IPS-11a (cell line): ENCODE measurements at regions not wholly inside any gene's neighbourhood (a gene's known extent, or its start where the extent isn't known, plus 50 kb on each side); places are given as distances from the start of the nearest gene placed in this dataset.

Source experiments
- H3K4me3 ChIP-seq: one replicate; pipeline ENCODE4 v1.5.1; 2013; ENCODE audit warnings: low read depth, low read length, control low read depth

- no peak overlapping the region for H3K4me3 ChIP-seq
Observed at GRCh38 chr2:176639671-176640070, 370.4 kb downstream of the MTX2 start.

DNA sequence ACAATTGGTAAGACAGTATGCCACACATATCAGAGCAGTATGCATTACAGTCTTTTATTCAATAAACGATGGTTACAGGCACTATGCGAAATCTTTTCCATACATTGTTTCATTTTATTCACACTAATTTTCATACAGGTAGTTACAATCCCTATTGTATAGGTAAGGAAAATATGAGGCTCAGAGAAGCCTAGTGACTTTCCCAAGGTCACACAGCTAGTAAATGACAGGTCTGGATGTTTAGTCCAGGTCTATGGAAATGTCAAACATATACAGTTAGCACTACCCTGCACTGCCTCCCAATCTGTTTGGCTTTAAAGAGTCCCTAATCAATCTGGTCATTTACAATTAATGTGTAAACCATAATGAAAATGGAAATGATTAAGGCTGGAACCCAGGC lies 372.2 kb downstream of the MTX2 start:
- no peak overlapping the region for H3K4me3 ChIP-seq

GRCh38 chr2:176642074-176642473 lies 372.8 kb downstream of the MTX2 start:
- H3K4me3 ChIP-seq = no peak overlapping the region

- H3K4me3 ChIP-seq = no peak overlapping the region
Observed at GRCh38 chr2:176643646-176644045, 374.4 kb downstream of the MTX2 start.

GRCh38 chr2:176645494-176645893 lies 376.3 kb downstream of the MTX2 start:
- no peak overlapping the region for H3K4me3 ChIP-seq

- no peak overlapping the region for H3K4me3 ChIP-seq
Observed at GRCh38 chr2:176646033-176646615, 376.9 kb downstream of the MTX2 start.

GRCh38 chr2:176647325-176648165 lies 378.3 kb downstream of the MTX2 start:
- no peak overlapping the region for H3K4me3 ChIP-seq

GRCh38 chr2:176648700-176649297 lies 379.6 kb downstream of the MTX2 start:
- H3K4me3 ChIP-seq = no peak overlapping the region

DNA sequence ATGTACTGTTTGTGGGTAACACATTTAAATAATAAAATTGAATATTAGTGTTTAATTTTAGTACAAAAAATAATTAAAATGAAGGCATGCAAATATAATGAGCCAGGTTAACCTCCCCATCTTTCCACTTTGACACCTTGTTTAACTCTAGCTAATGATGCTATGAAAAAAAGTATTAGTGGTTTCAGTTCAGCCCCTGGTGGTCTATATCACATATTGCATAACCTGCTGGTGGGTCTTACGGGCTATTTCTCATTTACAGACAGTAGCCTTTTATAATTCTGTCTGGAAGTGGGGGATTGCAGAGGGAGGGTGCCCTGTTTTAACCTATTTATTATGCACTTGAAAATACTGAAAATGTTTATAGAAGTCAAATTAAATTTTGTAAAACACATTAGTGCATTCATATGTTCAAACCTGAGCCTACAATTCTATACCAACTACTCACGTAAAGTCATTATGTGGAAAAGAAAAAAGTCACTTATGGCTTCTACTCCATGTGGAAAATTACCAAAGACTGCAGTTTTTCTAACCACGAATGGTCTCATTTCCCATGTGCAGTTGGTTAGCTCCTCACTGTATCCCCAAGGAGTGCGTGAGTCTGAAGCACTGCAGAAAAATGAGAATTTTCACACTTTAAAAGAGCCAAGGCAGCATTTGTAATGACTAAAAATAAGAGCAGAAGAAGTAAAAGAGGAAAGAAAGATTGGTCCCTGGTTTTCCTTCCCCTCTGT lies 381.0 kb downstream of the MTX2 start:
- H3K4me3 ChIP-seq = no peak overlapping the region

- H3K4me3 ChIP-seq = no peak overlapping the region
Observed at GRCh38 chr2:176650838-176651555, 381.8 kb downstream of the MTX2 start.

- H3K4me3 ChIP-seq = no peak overlapping the region
Observed at GRCh38 chr2:176652300-176653182, 383.3 kb downstream of the MTX2 start.

DNA sequence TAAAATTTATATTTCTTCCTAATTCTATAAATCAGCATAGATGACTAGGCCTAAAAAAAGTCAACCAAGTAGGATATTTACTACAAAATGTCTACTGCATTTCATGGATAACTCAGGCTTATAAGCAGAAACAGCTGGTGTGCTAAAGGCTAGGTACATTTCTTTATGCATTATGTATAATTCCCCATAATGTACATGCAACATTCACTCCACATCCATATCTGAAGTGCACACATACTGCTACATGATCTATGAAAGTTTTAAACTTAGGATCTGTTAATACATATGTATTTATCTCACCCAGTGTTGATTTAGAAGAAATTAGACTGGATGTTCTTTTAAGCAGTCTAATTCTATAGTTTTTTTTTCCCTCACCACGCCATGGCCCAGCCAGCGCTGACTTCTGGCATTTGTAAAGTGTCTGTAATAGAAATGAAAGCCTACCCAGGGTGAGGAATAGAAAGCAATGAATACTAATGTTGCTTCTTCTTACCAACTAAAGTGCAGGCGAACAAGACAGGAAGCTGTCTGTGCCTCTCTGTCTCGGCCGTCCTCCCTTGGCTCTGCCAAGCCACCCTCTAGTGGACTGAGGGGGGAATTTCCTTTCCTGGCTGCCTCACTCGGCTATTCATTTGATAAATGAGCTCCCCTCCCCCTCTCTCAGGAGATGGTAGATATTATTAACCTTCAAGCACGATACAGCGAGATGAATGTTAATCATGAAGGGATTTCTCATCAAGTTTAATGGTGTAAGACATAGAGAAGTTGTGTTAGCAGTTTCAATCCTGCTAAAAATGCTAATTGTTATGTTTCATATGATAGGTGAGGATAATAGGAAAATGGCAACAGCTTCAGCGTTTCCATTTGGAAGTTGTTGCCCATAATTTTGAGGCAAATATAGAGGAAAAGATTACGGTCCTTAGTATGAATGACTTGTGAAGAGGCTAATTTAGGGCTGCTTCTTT lies 384.5 kb downstream of the MTX2 start:
- H3K4me3 ChIP-seq = no peak overlapping the region

- H3K4me3 ChIP-seq = no peak overlapping the region
Observed at GRCh38 chr2:176656038-176656775, 387.0 kb downstream of the MTX2 start.

DNA sequence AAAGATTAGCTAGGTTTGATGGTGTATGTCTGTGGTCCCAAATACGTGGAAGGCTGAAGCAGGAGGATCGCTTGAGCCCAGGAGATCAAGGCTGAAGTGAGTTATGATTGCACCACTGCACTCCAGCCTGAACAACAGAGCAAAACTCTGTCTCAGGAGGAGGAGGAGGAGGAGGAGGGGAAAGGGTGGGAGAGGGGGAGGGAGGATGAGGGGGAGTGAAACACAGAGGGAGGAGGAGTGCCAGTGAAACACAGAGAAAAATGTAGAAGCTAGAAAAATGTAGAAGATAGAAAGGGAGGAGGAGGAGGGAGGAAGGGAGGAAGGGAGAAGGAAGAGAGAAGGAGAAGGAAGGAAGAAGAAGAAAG lies 387.5 kb downstream of the MTX2 start:
- H3K4me3 ChIP-seq = no peak overlapping the region

DNA sequence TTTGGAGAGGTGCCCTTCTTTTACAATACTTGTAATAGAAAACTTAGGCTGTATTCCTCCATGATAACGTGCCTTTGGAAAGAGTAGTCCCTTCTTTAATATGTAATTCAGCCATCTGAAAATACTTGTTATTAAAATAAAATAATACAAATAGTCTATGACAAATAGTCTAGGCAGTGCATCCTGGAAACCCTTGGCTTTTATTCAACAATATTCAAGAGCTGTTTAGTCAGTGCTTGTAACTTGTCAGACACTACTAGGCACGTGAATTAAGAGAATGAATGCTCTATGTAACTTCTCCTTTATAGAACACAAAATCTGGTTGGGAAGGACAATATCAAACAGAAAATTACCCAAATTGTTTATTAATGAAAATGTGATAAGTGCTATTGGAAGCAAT lies 388.2 kb downstream of the MTX2 start:
- H3K4me3 ChIP-seq = no peak overlapping the region

DNA sequence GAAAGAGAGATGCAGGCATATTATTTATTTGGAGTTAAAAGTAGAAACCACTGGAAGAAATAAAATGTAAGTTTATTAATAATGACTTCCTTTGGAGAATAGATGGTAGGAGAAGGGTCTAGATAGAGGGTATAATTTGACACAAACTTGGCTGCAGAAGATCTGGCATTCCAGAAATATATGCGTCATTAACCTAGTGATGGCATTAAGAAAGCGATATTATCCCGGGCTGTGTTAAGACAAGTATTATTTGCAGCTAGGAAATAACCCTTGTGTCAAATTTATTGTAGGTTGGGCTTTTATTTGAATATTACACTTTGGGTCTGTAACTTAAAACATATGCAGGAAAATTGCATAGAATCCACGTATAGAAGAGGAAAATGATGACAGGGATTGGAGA lies 389.5 kb downstream of the MTX2 start:
- no peak overlapping the region for H3K4me3 ChIP-seq

- H3K4me3 ChIP-seq = no peak overlapping the region
Observed at GRCh38 chr2:176662753-176663152, 393.5 kb downstream of the MTX2 start.

- H3K4me3 ChIP-seq = no peak overlapping the region
Observed at GRCh38 chr2:176664478-176664877, 395.2 kb downstream of the MTX2 start.
